Skeletal muscle tissue (tissue), 3 donors: ENCODE measurements at regions not wholly inside any gene's neighbourhood (a gene's known extent, or its start where the extent isn't known, plus 50 kb on each side); places are given as distances from the start of the nearest gene placed in this dataset.
"Not testable (repeated sequence)": the region's sequence is repeated elsewhere in the genome, so short reads cannot be mapped to it uniquely, and the experiment has no call there.

Source experiments
- H3K27ac ChIP-seq: one replicate; pipeline ENCODE4 v1.7.0; 2013; ENCODE audit warnings: mild to moderate bottlenecking, low read depth, low read length, inconsistent platforms
- H3K27me3 ChIP-seq, 3 donors: one replicate each; pipeline ENCODE4 v1.7.0; 2013; ENCODE audit warnings: low read length in 3 of 3; ENCODE audit not compliant: control insufficient read depth in 3 of 3, insufficient read depth in 3 of 3
- H3K36me3 ChIP-seq, 3 donors: one replicate each; pipeline ENCODE4 v1.7.0; 2013; ENCODE audit warnings: low read length in 3 of 3; ENCODE audit not compliant: control insufficient read depth in 3 of 3, insufficient read depth in 3 of 3
- H3K4me1 ChIP-seq, 3 donors: one replicate each; pipeline ENCODE4 v1.7.0; 2013; ENCODE audit warnings: low read length in 3 of 3, mild to moderate bottlenecking in 3 of 3; ENCODE audit not compliant: control insufficient read depth in 3 of 3, insufficient read depth in 3 of 3
- H3K4me3 ChIP-seq, 3 donors: one replicate each; pipeline ENCODE4 v1.7.0; 2013; ENCODE audit warnings: low read length in 3 of 3
- H3K9ac ChIP-seq, 3 donors: one replicate each; pipeline ENCODE4 v1.7.0; 2013; ENCODE audit warnings: low read length in 3 of 3, mild to moderate bottlenecking in 3 of 3, moderate library complexity in 2 of 3, low read depth in 1 of 3
- H3K9me3 ChIP-seq, 3 donors: one replicate each; pipeline ENCODE4 v1.7.0; 2013; ENCODE audit warnings: low read length in 3 of 3; ENCODE audit not compliant: control insufficient read depth in 3 of 3
- donor health status: Osteomylitis.

DNA sequence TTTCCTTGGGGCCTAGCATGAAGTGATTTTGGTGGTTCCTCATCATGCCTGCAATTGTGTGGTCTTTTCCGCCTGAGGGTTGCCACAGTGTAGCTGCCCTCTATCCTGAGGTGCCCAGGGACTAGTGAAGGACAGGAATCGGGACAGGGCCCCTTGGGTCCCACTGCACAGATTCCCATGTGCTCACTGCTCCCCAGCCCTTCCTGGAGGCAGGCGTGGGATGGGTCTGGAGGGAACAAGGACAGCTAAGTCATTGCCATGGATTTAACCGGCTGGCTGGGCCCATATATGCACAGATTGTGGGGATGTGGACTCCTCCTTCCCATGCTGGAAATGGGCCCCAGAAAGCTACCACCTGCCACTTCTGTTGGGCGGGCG, 122.3 kb upstream of the PITX1 start:
- Histone ChIP-seq H3K27ac (no peak overlapping the region), H3K36me3 (no peaks in the 10 kb centered on the region), H3K27me3 (no peaks in the 10 kb centered on the region), H3K4me3 (no peak overlapping the region), H3K9ac (no peak overlapping the region), H3K9me3 (peaks cover 0 to 5% (median 2%) of the 10 kb centered on the region in 3 donors), H3K4me1 (no peaks in the 10 kb centered on the region)

GRCh38 chr5:135155616-135156214, 121.7 kb upstream of the PITX1 start:
- H3K27me3 ChIP-seq = no peaks in the 10 kb centered on the region
- no peak overlapping the region for H3K9ac ChIP-seq
- H3K4me1 ChIP-seq = no peaks in the 10 kb centered on the region
- no peak overlapping the region for H3K27ac ChIP-seq
- peaks cover 0 to 5% (median 2%) of the 10 kb centered on the region in 3 donors for H3K9me3 ChIP-seq
- H3K36me3 ChIP-seq = no peaks in the 10 kb centered on the region
- H3K4me3 ChIP-seq = no peak overlapping the region

GRCh38 chr5:135154961-135155360, 120.9 kb upstream of the PITX1 start:
- Histone ChIP-seq H3K9ac (no peak overlapping the region), H3K36me3 (no peaks in the 10 kb centered on the region), H3K27me3 (no peaks in the 10 kb centered on the region), H3K4me1 (no peaks in the 10 kb centered on the region), H3K4me3 (no peak overlapping the region), H3K27ac (no peak overlapping the region), H3K9me3 (peaks cover 0 to 5% (median 2%) of the 10 kb centered on the region in 3 donors)

GRCh38 chr5:135154197-135154596, 120.2 kb upstream of the PITX1 start:
- Histone ChIP-seq H3K4me1 (no peaks in the 10 kb centered on the region), H3K27me3 (no peaks in the 10 kb centered on the region), H3K4me3 (no peak overlapping the region), H3K36me3 (no peaks in the 10 kb centered on the region), H3K27ac (no peak overlapping the region), H3K9me3 (peaks cover 0 to 4% (median 2%) of the 10 kb centered on the region in 3 donors), H3K9ac (no peak overlapping the region)

DNA sequence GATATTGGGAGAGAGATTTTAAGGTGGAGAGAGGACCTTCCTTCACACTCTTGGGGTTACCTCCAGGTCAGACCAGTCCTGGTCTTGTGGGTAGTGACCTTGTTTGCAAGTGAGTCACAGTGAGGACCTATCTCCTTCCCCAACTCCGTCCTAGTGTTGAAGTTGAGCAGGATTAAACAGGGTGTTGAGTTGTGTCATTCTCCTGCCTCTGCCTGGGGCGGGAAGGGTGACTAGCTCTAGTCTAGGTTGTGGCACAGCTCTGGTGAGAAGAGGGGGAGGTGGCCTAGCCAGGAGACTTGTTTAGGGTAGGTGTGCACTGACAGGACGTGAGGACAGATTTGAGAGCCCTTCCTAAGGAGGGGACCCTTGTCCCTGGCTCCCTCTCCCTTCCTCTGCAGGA, 119.6 kb upstream of the PITX1 start:
- Histone ChIP-seq H3K9me3 (peaks cover 0 to 2% (median 0%) of the 10 kb centered on the region in 3 donors), H3K27ac (no peak overlapping the region), H3K4me1 (no peaks in the 10 kb centered on the region), H3K4me3 (no peak overlapping the region), H3K9ac (no peak overlapping the region), H3K36me3 (no peaks in the 10 kb centered on the region), H3K27me3 (no peaks in the 10 kb centered on the region)

- Histone ChIP-seq H3K27me3 (no peaks in the 10 kb centered on the region), H3K36me3 (no peaks in the 10 kb centered on the region), H3K9ac (no peak overlapping the region), H3K9me3 (peaks cover 0 to 2% (median 0%) of the 10 kb centered on the region in 3 donors), H3K27ac (no peak overlapping the region), H3K4me1 (no peaks in the 10 kb centered on the region), H3K4me3 (no peak overlapping the region)
These were observed 119.2 kb upstream of the PITX1 start for GRCh38 chr5:135153259-135153658.

DNA sequence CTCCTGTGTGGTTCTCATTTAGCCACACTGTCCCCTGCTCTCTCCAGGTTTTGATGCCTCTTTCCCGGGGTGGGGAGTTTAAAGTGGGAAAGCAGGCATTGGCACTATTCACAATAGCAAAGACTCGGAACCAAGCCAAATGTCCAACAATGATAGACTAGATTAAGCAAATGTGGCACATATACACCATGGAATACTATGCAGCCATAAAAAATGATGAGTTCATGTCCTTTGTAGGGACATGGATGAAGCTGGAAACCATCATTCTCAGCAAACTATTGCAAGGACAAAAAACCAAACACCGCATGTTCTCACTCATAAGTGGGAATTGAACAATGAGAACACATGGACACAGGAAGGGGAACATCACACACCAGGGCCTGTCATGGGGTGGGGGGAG, 117.6 kb upstream of the PITX1 start:
- not testable (repeated sequence) for H3K4me3 ChIP-seq, H3K9ac ChIP-seq, H3K36me3 ChIP-seq, H3K4me1 ChIP-seq, H3K9me3 ChIP-seq, H3K27me3 ChIP-seq, H3K27ac ChIP-seq

GRCh38 chr5:135151256-135151655, 117.2 kb upstream of the PITX1 start:
- H3K27me3 ChIP-seq = no peaks in the 10 kb centered on the region
- no peaks in the 10 kb centered on the region for H3K36me3 ChIP-seq
- H3K27ac ChIP-seq = no peak overlapping the region
- no peaks in the 10 kb centered on the region for H3K9me3 ChIP-seq
- H3K4me3 ChIP-seq = no peak overlapping the region
- H3K9ac ChIP-seq = no peak overlapping the region
- H3K4me1 ChIP-seq = no peaks in the 10 kb centered on the region

GRCh38 chr5:135150767-135151166, 116.7 kb upstream of the PITX1 start:
- Histone ChIP-seq H3K9me3 (no peaks in the 10 kb centered on the region), H3K9ac (no peak overlapping the region), H3K4me1 (no peaks in the 10 kb centered on the region), H3K36me3 (no peaks in the 10 kb centered on the region), H3K27me3 (no peaks in the 10 kb centered on the region), H3K4me3 (no peak overlapping the region), H3K27ac (no peak overlapping the region)

DNA sequence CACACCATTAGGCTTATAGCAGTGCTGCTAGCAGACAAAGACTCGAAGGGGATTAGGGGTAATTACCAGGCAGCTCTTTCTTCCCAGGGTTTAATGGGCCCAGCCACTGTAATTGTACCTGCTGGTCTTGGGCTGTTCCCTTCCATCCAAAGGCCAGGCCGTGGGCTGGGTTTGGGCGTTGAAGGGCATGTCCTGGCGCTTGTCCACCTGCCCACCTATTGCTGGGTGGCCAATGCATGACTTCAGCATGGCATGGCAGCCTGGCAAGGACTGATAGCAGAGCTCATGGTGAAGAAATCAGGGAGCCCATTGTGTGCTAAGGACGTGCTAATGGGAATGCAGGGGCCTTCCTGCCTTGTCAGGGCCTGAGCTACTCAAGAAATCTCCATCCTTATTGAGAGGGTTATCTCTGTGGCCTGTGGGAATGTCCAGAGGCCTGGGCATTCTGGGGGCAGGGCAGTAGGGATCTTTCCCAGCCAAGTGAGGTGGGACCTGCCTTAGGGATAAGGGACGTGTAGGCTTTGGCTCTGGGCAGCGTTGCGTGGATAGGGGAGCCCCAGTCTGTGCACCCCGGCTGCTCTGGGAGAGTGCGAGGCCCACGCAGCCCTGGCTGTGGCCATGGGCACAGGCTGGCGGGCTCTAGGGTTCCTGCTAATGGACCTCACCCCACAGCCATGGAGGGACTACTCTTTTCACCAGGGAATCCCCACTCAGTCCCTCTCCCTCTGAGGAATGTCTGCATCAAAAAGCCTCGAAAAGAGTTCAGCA, 116.1 kb upstream of the PITX1 start:
- Histone ChIP-seq H3K27me3 (no peaks in the 10 kb centered on the region), H3K4me1 (no peaks in the 10 kb centered on the region), H3K4me3 (no peak overlapping the region), H3K9me3 (no peaks in the 10 kb centered on the region), H3K36me3 (no peaks in the 10 kb centered on the region), H3K27ac (no peak overlapping the region), H3K9ac (no peak overlapping the region)
